Brain pericyte (primary cell): ENCODE measurements at regions not wholly inside any gene's neighbourhood (a gene's known extent, or its start where the extent isn't known, plus 50 kb on each side); places are given as distances from the start of the nearest gene placed in this dataset.
"Not testable (repeated sequence)": the region's sequence is repeated elsewhere in the genome, so short reads cannot be mapped to it uniquely, and the experiment has no call there.

Experiments
- DNase-seq: peaks from one replicate; pipeline ENCODE4 v3.0.0-alpha.2; 2012; ENCODE audit warnings: low read depth, low spot score

DNA sequence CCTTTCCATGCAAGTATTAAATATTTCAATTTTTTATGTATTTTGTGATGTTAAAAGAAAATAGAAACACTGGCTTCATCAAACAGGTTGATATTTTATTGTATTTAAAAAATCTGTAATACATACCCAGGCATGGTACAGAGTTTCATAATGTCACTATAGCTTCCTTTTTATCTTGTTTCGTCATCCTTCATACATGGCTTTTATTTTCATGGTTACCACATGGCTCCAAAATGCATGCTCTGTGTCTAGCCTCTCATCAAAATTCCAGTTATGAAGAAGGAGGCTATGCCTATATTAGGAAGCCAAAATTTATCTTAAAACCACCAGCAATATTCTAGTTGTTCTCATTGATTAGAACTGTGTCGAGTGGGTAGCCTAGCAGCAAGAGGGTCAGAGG lies 464.8 kb downstream of the BTG1 start:
- no peak for DNase-seq

DNA sequence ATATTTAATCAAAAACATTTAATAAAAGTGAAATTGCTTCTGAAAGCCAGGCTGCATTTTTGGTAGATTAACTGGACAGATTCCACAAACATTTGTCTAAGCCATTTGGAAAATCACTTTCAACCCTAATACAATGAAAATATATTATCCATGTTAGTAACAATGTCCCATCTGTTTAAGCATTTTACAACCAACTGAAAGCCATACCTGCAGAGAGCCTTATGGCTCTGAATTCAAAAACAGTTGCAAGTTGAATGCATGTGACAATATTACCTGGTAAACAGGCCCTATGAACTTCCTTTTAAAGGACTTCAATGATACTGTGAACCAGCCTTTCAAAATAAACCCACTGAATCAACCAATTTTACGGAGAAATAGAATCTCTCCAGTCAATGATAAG lies 468.1 kb downstream of the BTG1 start:
- no peak for DNase-seq

DNA sequence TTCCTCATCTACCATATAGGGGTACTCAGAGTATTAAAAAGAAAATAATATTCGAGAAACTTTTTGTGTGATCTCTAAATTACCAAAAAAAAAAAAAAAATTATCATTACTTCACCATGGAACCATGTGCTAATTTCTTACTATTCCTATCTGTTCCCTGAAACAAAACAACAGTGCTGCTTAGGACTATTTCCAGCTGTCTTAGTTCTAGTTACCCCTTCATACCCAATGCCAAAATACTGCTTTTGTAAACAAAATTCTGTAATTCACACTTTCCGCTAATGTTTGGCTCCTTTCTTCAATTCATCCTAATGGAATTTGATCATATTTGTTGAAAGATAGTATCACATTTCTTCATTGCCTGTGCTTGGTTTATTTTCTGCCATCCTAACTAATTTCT lies 470.2 kb downstream of the BTG1 start:
- DNase-seq = no peak

DNA sequence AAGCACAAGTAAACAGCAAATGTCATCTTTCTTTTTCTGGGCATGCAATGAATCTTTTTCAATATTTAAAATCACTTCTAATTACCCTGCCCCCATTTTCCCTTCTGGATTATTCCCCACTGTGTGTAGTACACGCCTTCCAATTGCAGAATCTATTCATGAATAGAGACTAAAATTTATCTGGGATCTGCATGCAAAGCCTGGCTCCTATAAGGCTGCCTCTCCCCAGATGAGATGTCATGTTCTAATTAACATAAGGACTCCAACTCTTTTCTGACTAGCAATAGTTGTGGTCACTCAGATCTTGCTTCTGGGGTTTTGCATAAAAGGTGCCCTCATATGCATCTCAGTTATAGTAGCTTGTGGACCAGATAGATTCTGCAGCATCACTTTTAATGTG lies 473.5 kb downstream of the BTG1 start:
- no peak for DNase-seq

GRCh38 chr12:91667694-91668093 lies 478.0 kb downstream of the BTG1 start:
- DNase-seq = no peak

DNA sequence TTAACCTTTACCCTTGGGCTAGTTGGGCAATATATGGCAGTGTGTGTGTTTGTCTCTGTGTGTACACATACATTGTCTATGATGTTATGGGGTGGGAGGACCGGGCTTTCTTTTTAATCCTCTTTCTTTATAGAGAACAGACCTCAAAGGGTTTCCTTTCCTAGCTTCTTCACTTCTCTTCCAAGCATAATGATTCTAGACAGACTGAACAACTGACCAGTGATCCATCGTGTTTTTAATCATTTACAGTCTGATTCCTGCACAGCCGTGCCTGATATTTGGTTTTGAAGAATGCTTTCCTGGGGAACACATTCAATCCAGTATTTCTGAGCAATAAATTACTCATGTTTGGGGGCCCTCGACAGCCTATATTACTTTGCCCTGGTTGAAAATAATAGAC lies 481.1 kb upstream of the DCN start:
- DNase-seq = no peak

DNA sequence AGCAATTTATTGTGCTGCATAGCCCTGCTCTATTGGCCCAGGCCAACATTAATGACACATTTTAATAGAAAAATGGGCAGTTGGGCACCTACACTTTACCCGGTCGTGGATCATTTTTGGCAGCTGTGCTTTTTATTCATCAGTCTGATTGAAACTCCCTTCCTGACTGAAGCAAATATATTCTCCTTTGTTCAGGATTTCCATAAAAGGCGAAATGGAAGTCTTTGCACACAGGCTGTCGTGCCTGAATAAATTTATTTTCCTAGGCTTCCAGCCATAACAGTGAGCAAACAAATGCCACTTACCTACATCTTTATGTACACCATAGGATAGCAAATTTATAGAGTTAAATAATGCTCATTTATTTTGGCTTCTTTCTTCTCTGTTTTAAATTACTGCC lies 480.7 kb upstream of the DCN start:
- no peak for DNase-seq

DNA sequence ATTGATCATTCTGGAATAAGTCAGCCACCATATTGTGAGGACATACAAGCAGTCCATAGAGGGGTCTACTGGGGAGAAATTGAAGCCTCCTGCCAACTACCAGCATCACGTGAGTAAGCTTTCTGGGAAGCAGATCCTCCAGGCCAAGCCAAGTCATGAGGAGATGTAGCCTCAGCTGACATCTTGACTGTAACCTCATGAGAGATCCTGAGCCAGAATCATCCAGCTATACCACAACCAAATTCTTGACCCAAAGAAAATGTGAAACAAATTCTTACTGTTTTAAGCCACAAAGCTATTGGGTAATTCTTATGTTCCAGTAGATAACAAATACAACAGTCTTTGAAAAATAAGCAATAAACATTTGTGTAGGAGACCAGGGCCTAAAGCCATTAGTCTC lies 479.4 kb upstream of the DCN start:
- no peak for DNase-seq

GRCh38 chr12:91657032-91657431 lies 474.4 kb upstream of the DCN start:
- DNase-seq = no peak

- no peak for DNase-seq
These were observed 473.3 kb upstream of the DCN start for GRCh38 chr12:91655966-91656365.

- no peak for DNase-seq
These were observed 471.5 kb upstream of the DCN start for GRCh38 chr12:91654087-91654486.

DNA sequence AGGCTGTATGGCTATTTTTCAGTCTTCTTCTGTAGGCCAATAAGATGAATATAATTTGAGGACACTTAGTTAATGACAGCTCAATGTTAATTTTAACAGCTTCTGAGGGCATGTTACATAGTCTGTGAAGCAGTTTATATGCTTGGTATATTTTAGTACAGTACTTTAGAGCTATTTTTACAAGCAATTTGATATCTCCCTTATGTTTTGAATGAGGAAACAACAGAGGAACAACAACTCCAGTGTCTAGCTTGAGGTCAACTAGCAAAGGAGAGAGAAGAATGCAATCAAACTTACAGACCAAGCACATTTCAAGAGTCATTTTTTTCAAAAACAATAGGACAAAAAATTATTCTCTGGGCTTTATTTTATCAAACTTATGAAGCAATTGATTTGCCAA lies 469.1 kb upstream of the DCN start:
- DNase-seq = peak; percentile 7

DNA sequence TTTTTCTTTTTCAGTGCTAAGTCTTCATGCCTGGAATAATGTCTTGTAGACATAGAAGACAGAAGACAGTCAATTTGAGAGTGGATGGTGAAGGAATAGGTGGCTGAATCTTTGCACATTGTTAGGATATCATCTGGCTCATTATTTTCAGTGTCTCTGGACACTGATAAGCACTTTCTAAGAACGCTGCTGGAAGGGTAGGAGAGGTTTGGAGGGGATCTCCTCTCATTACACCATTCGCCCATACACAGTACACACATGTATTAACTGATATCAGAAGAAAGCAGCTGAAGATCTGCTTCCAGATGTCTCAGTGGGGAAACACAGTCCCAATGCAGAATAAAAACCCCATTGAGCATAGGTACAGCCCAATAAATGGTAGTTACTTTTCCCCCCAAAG lies 461.1 kb upstream of the DCN start:
- DNase-seq = no peak

DNA sequence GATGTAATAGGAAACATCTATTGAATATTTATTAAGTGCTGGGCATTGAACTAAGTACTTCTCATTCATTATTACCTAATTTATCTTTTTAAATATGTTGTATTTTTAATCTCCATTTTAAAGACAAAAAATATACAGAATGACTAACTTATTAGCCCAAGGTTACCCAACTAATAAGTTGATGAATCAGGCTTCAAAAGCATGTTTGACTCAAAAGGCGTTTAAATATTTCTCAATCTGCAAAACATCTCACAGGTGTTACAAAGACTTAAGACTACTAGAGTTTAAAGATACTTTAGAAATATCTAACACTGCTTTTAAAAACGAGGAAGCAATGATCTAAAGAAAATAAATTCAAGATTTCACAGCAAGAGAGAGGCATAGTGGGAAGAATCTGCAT lies 457.4 kb upstream of the DCN start:
- DNase-seq = no peak

DNA sequence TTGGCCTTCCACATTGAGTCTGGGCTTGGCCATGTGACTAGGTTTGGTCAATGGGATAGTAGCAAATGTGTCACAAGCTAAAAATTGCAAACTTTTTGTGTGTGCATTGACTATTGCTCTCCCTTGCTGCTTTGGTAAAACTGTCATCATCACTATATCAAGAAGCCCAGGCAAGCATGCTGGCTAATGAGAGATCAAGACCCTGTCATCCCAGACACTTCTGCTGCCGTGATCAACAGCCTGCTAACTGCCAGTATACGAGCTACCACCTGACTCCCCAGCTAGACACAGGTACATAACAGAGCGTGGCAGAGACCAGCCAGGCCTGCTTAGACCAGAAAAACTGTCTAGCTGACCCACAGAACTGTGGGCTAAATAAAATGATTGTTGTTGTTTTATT lies 456.7 kb upstream of the DCN start:
- DNase-seq = no peak

GRCh38 chr12:91637789-91638624 lies 455.4 kb upstream of the DCN start:
- no peak for DNase-seq

DNA sequence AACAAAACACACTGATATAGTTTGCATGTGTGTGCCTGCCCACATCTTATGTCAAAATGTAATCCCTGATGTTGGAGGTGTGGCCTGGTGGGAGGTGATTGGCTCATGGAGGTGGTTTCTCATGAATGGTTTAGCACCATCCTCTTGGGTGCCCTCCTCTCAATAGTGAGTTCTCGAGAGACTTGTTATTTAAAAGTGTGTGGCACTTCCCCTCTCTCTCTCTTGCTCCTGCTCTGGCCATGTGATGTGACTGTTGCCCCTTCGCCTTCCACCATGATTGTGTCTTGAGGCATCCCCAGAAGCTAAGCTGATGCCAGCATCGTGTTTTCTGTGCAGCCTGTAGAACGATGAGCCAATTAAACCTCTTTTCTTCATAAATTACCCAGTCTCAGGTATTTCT lies 454.1 kb upstream of the DCN start:
- DNase-seq = no peak

GRCh38 chr12:91634386-91634713 lies 451.7 kb upstream of the DCN start:
- DNase-seq = not testable (repeated sequence)

DNA sequence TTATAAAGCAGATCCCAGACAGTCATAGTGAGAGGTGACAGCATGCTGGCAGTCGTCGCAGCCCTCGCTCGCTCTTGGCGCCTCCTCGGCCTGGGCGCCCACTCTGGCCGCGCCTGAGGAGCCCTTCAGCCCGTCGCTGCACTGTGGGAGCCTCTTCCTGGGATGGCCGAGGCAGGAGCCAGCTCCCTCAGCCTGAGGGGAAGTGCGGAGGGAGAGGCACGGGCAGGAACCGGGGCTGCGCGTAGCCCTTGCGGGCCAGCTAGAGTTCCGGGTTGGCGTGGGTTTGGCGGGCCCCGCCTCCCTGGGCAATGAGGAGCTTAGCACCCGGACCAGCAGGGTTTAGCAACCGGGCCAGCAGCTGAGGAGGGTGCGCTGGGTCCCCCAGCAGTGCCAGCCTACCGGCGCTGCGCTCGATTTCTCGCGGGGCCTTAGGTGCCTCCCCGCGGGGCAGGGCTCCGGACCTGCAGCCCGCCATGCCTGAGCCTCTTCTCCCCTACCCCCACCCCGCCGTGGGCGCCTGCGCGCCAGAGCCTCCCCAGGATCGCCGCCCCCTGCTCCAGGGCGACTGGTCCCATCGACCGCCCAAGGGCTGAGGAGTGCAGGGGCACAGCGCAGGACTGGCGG lies 451.2 kb upstream of the DCN start:
- DNase-seq = no peak

DNA sequence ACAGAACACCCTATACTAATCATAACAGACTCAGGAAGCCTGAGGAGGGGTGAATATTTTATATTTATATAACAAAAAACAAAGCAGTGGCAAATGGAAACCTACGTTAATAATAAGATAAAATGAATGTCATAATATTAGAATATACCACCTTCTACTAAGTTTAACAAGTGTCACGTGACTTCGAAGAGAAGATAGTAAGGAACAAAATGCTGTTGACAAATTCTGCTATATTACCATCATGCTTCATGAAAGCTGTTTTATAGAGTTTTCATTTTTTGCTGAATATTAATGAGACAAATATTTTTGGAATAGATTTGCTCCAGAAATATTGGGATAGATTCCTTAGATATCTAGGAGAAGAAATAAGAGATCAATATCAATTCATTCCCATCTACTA lies 450.6 kb upstream of the DCN start:
- no peak for DNase-seq

- no peak for DNase-seq
These were observed 449.6 kb upstream of the DCN start for GRCh38 chr12:91632042-91632786.

DNA sequence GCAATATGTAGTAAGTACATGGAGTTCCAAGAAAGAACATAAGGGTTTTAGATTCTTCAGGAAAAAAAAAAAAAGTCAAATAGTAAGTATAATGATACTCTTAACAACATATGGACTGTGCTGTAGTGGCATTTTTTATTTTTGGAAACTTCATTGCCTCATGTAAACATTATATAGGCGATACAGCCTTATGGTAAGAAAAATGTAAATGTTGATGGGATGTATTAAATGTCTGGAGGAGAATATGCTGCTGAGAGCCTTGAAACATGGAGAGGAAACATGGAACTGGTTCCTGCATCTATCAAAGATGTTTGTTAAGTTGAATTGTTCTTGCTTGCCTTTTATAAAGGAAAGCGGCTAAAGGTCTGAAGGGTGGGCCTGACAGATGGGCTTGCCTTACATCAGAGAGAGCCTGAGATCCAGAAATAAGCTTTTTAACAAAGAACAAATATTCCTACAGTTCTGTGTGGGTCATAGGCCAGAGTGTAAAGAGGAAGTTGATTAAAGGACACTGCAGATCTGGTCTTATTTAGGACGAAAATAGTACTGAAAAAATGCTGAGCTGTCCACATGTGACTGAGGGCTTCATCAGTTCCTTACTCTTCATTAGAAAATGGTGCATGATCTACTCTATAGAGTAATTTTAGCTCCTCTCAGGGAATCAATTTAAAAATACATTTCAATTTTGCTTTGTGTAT lies 448.1 kb upstream of the DCN start:
- DNase-seq = no peak
